Fibroblast of mammary gland (primary cell): ENCODE measurements at regions not wholly inside any gene's neighbourhood (a gene's known extent, or its start where the extent isn't known, plus 50 kb on each side); places are given as distances from the start of the nearest gene placed in this dataset.

Source experiments
- DNase-seq: peaks from one replicate; pipeline ENCODE4 v3.0.0-alpha.2; 2010; ENCODE audit warnings: low read depth
- H3K4me3 ChIP-seq: 2 replicates; pipeline ENCODE4 v1.5.1; 2011; ENCODE audit warnings: low read depth, mild to moderate bottlenecking, low read length, moderate library complexity; ENCODE audit not compliant: control insufficient read depth
- CTCF ChIP-seq: conservative IDR thresholded peaks from 2 replicates; pipeline ENCODE4 v1.5.1; 2011; ENCODE audit warnings: low read depth, low read length, inconsistent platforms; ENCODE audit not compliant: control insufficient read depth, insufficient read depth

GRCh38 chr14:58717211-58717610 is 79.4 kb downstream of the DACT1 start:
- H3K4me3 ChIP-seq = no peak overlapping the region
- no peak for TF ChIP-seq CTCF
- DNase-seq = no peak

- no peak for TF ChIP-seq CTCF
- DNase-seq = no peak
- no peak overlapping the region for H3K4me3 ChIP-seq
These were observed 80.1 kb downstream of the DACT1 start for GRCh38 chr14:58717813-58718212.

GRCh38 chr14:58718226-58719205 is 80.8 kb downstream of the DACT1 start:
- H3K4me3 ChIP-seq = no peak overlapping the region
- no peak for TF ChIP-seq CTCF
- DNase-seq = no peak

- no peak overlapping the region for H3K4me3 ChIP-seq
- no peak for DNase-seq
- TF ChIP-seq CTCF = no peak
These were observed 84.0 kb downstream of the DACT1 start for GRCh38 chr14:58721723-58722122.

- TF ChIP-seq CTCF = no peak
- no peak overlapping the region for H3K4me3 ChIP-seq
- no peak for DNase-seq
These were observed 84.7 kb downstream of the DACT1 start for GRCh38 chr14:58722441-58722840.

GRCh38 chr14:58724206-58724605 is 86.4 kb downstream of the DACT1 start:
- TF ChIP-seq CTCF = no peak
- no peak overlapping the region for H3K4me3 ChIP-seq
- no peak for DNase-seq
